Brain microvascular endothelial cell (primary cell): ENCODE measurements at regions not wholly inside any gene's neighbourhood (a gene's known extent, or its start where the extent isn't known, plus 50 kb on each side); places are given as distances from the start of the nearest gene placed in this dataset.

Source experiments
- DNase-seq: peaks from one replicate; pipeline ENCODE4 v3.0.0-alpha.2; 2020
- H3K27ac ChIP-seq: fragments of 250-450 bp; sonication (Bioruptor Pico); 2 replicates; pipeline ENCODE4 v1.5.1; 2020; ENCODE audit warnings: mild to moderate bottlenecking, moderate library complexity
- H3K27me3 ChIP-seq: fragments of 250-450 bp; sonication (Bioruptor Pico); replicated peaks from 2 replicates; pipeline ENCODE4 v1.5.1; 2020; ENCODE audit warnings: mild to moderate bottlenecking
- H3K36me3 ChIP-seq: fragments of 250-450 bp; sonication (Bioruptor Pico); replicated peaks from 2 replicates; pipeline ENCODE4 v1.5.1; 2020; ENCODE audit warnings: mild to moderate bottlenecking
- H3K4me3 ChIP-seq: 2 replicates; pipeline ENCODE4 v1.5.1; 2011; ENCODE audit warnings: low read depth, mild to moderate bottlenecking, control low read depth, low read length, moderate library complexity
- in situ Hi-C: cut with HindIII; loops from 2 replicates; pipeline ENCODE4 v1.10.0; 2017; ENCODE audit warnings: low sequenced_read_pairs, low pct_ligation_motif_present
- TF ChIP-seq, protein P1 (sequence below): IDR thresholded peaks from 2 replicates; pipeline ENCODE4 v1.5.1; 2011; ENCODE audit warnings: low read depth, mild to moderate bottlenecking, moderate library complexity, low read length, control low read depth, inconsistent platforms; ENCODE audit errors: missing control alignments

- in situ Hi-C loops = no loop called here
- no peaks in the 10 kb centered on the region for H3K27me3 ChIP-seq
- H3K27ac ChIP-seq = no peak overlapping the region
- no peaks in the 10 kb centered on the region for H3K36me3 ChIP-seq
- H3K4me3 ChIP-seq = no peak overlapping the region
- DNase-seq = no peak
- TF ChIP-seq, protein P1, sequence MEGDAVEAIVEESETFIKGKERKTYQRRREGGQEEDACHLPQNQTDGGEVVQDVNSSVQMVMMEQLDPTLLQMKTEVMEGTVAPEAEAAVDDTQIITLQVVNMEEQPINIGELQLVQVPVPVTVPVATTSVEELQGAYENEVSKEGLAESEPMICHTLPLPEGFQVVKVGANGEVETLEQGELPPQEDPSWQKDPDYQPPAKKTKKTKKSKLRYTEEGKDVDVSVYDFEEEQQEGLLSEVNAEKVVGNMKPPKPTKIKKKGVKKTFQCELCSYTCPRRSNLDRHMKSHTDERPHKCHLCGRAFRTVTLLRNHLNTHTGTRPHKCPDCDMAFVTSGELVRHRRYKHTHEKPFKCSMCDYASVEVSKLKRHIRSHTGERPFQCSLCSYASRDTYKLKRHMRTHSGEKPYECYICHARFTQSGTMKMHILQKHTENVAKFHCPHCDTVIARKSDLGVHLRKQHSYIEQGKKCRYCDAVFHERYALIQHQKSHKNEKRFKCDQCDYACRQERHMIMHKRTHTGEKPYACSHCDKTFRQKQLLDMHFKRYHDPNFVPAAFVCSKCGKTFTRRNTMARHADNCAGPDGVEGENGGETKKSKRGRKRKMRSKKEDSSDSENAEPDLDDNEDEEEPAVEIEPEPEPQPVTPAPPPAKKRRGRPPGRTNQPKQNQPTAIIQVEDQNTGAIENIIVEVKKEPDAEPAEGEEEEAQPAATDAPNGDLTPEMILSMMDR = no peak
Observed at GRCh38 chr3:177512945-177513814, 315.9 kb upstream of the TBL1XR1 start.

- Histone ChIP-seq H3K27me3 (no peaks in the 10 kb centered on the region), H3K27ac (no peak overlapping the region), H3K36me3 (no peaks in the 10 kb centered on the region), H3K4me3 (no peak overlapping the region)
- DNase-seq = no peak
- TF ChIP-seq, protein P1 = no peak
- in situ Hi-C loops = no loop called here
Observed at GRCh38 chr3:177513815-177514610, 316.7 kb upstream of the TBL1XR1 start.

- in situ Hi-C loops = no loop called here
- H3K36me3 ChIP-seq = no peaks in the 10 kb centered on the region
- no peaks in the 10 kb centered on the region for H3K27me3 ChIP-seq
- no peak overlapping the region for H3K4me3 ChIP-seq
- TF ChIP-seq, protein P1 = no peak
- H3K27ac ChIP-seq = no peak overlapping the region
- DNase-seq = no peak
Observed at GRCh38 chr3:177514611-177515499, 317.6 kb upstream of the TBL1XR1 start.

- H3K27ac ChIP-seq = peak overlapping the region; percentile 28
- no peaks in the 10 kb centered on the region for H3K36me3 ChIP-seq
- no peak overlapping the region for H3K4me3 ChIP-seq
- TF ChIP-seq, protein P1 = no peak
- H3K27me3 ChIP-seq = no peaks in the 10 kb centered on the region
- DNase-seq = no peak
- in situ Hi-C loops = no loop called here
Observed at GRCh38 chr3:177515786-177516157, 318.5 kb upstream of the TBL1XR1 start.

DNA sequence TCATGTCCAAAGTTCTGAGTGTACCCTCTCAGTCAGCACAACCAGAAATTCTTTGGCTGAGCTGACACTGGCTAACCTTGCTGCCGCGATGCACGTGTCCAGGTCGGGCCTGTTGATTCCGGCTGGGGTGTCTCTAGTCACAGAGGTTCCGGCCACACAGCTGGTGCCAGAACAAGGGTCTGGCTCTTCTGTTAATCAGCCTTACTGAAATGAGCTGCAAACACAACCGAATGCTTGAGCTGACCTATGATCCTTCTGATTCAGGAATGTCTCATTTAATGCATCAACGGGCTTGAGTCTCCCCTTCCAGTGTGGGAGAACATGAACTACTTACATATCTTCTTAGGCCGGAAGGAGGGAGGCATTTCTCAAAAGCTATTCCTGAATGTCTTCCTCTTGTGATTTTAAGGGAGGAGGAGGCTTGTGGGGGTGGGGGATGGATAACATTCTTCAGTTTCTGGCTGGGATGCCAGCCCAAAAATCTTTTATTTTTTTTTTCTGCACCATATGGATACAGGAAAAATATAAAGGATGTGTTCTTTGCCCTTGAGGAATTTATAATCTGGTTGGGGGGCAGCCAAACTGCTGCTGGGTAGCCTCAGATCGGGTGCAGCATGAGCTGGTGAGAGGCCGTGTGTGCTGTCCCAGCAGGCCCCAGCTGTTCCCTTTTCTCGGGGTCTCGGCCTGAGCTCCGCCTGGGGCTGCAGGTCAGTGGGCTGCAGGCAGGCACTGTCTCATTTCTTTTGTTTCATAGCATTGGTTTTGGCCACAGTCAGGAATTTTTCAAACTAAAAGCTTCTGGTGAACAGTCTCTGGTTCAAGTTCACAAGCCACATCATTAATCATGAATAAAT is 319.1 kb upstream of the TBL1XR1 start:
- in situ Hi-C loops = no loop called here
- Histone ChIP-seq H3K27ac (peak overlapping the region; percentile 28), H3K4me3 (no peak overlapping the region), H3K27me3 (no peaks in the 10 kb centered on the region), H3K36me3 (no peaks in the 10 kb centered on the region)
- TF ChIP-seq, protein P1 = no peak
- peak; percentile 80 for DNase-seq
